SK-N-MC (cell line): ENCODE measurements at regions not wholly inside any gene's neighbourhood (a gene's known extent, or its start where the extent isn't known, plus 50 kb on each side); places are given as distances from the start of the nearest gene placed in this dataset.

Experiments
- DNase-seq: peaks from one replicate; pipeline ENCODE4 v3.0.0-alpha.2; 2011; ENCODE audit warnings: low read depth, low spot score
- H3K27ac ChIP-seq: fragments of 200-600 bp; sonication (generic); 2 replicates; pipeline ENCODE4 v1.5.1; 2016; ENCODE audit warnings: mixed run types
- H3K36me3 ChIP-seq: fragments of 200-600 bp; sonication (generic); 2 replicates; pipeline ENCODE4 v1.6.1; 2017; ENCODE audit warnings: antibody characterized with exemption, low read length, mixed read lengths; ENCODE audit not compliant: insufficient read depth
- H3K4me3 ChIP-seq: fragments of 200-600 bp; sonication (generic); 2 replicates; pipeline ENCODE4 v1.5.1; 2016
- H3K9ac ChIP-seq: fragments of 200-600 bp; sonication (generic); 2 replicates; pipeline ENCODE4 v1.8.0; 2017; ENCODE audit warnings: mixed run types, mixed read lengths; ENCODE audit not compliant: insufficient read length
- H3K9me3 ChIP-seq: fragments of 200-600 bp; sonication (generic); 2 replicates; pipeline ENCODE4 v1.6.1; 2017; ENCODE audit warnings: low read depth, mild to moderate bottlenecking, antibody characterized with exemption, low read length, moderate library complexity, mixed read lengths
- EZH2 ChIP-seq: fragments of 200-600 bp; sonication (generic); IDR thresholded peaks from one replicate; pipeline ENCODE4 v1.6.1; 2017; ENCODE audit warnings: antibody characterized with exemption
- FOXP2 ChIP-seq: optimal IDR thresholded peaks from 2 replicates; pipeline ENCODE3; 2011; ENCODE audit warnings: mild to moderate bottlenecking, moderate library complexity; ENCODE audit not compliant: insufficient read depth; ENCODE audit errors: extremely low read length, control extremely low read depth
- POLR2AphosphoS5 ChIP-seq: IDR thresholded peaks from 2 replicates; pipeline ENCODE4 v1.6.1; 2012; ENCODE audit warnings: mild to moderate bottlenecking, low read depth, low read length, borderline replicate concordance

DNA sequence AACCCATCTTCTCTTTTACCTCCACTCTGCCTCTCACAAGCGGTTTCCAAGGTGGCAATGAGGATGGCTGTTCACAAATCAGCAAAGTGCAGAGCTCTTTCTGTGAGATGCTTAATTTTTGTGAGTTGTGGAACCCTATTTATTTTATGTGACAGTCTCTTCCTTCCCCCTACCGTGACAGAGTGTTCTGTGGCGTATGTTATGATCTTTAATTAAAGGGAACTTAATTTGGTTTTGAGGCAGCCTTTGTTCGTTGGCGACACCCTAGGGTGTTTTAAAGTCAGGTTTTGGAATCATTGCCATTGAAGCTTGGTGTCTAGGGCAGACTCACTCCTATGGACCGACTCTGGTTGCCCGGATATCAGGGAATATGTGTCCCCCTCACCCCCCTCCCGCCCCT lies 83.3 kb upstream of the IRX3 start:
- H3K27ac ChIP-seq: no peak overlapping the region
- H3K36me3 ChIP-seq: no peaks in the 10 kb centered on the region
- DNase-seq: no peak
- no peaks in the 10 kb centered on the region for H3K9me3 ChIP-seq
- H3K9ac ChIP-seq: no peak overlapping the region
- TF ChIP-seq FOXP2 (no peak), EZH2 (no peak), POLR2AphosphoS5 (no peak)
- no peak overlapping the region for H3K4me3 ChIP-seq

DNA sequence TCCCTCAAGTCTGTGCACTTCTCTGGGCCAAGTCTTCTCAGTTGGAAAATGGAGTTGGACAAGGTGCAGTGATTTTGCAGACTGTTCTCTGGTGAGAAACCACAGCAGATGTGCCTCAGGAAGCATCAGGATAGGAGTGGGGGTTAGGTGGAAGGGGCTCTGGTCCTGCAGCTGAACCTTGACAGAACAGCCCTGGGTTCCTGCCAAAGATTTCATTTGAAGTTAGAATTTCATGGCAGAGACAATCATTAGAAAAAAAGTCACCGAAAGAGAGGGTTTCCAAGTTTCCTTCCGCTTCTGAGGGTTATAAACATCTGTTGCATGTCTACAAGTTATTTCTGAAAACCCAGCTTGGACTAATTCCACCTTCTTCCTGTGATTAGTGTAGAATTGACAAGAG lies 80.4 kb upstream of the IRX3 start:
- no peak overlapping the region for H3K27ac ChIP-seq
- TF ChIP-seq FOXP2 (no peak), POLR2AphosphoS5 (no peak), EZH2 (no peak)
- H3K9ac ChIP-seq: no peak overlapping the region
- DNase-seq: no peak
- H3K36me3 ChIP-seq: no peaks in the 10 kb centered on the region
- no peak overlapping the region for H3K4me3 ChIP-seq
- no peaks in the 10 kb centered on the region for H3K9me3 ChIP-seq

DNA sequence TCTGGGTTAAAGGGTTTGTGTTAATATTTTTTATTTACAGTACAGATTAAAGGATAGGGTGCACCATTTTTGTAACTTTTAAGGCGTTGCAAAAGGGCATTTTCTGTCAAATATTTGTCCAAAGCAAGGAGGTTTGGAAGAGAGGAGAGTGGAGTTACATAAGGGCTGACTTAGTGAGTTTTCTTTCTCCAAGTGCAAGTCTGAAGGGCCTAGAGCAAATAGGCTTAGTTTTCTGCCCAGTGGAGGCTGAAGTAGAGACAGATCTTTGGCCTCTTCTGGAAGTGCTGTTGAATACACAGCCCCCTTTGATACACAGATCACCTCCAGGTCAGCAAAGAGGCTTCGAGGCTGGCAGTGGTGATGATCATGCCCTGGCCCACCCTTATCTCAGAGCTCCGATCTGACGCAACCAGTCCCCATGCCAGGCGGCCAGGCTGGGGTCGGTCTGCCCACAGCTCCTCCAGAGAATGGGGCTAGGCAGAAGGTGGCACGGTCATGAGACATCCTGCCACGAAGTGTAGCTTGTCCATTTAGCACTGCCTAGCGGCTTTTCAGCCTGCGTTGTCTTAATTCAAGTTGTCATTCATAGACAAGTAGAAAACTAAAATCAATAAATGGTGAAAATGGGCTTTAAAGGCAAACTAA lies 79.5 kb upstream of the IRX3 start:
- H3K4me3 ChIP-seq: no peak overlapping the region
- H3K27ac ChIP-seq: no peak overlapping the region
- no peak for DNase-seq
- no peaks in the 10 kb centered on the region for H3K36me3 ChIP-seq
- H3K9ac ChIP-seq: no peak overlapping the region
- no peaks in the 10 kb centered on the region for H3K9me3 ChIP-seq
- TF ChIP-seq FOXP2 (no peak), EZH2 (no peak), POLR2AphosphoS5 (no peak)

DNA sequence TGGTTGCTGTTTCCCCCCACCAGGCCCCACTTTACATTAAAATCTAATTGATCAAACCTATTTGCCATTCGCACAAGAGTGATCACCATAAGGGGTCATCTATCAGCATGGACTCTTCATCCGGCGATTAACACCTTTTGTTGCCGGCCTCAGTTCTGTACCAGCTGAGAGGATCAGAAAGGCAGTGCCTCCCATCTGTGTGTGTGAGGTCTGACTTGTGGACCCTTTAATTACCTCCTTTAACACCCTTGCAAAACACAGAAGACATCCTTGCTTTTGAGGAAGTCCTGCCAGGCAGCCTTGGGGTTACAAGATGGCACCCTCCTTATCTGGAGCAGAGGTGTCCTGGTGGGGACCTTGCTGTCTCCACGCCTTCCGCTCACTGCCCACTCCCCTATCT lies 77.2 kb upstream of the IRX3 start:
- no peak overlapping the region for H3K9ac ChIP-seq
- no peak for DNase-seq
- no peaks in the 10 kb centered on the region for H3K9me3 ChIP-seq

DNA sequence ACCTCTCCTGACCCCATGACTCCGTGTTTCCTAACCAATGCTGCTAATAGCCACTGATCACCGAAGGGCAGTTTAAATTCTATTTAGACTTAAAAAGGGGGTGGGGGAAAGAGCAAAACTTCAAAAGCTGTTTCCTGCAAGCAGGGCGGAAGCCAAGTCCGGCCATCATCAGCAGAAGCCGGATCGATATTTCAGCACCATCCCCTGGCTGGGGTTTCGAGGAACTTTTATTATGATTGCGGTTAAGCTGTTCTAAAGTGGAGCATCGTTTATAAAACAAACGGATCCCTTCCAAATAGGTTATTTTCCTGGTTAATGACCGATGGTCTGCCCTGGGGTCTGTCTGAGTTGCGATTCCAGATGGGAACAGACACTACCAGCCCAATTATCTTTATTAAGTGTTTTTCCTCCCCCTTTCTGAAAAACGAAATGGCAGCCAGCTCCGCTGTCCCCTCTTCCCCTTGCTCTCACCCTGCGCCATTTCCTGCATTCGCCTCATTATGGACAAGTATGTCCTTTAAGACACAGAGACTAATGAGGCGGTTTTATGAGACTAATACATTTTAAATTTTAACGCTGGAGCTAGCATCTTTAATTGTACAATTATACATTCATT lies 76.1 kb upstream of the IRX3 start:
- no peak overlapping the region for H3K27ac ChIP-seq
- no peaks in the 10 kb centered on the region for H3K36me3 ChIP-seq
- no peak overlapping the region for H3K4me3 ChIP-seq
- no peaks in the 10 kb centered on the region for H3K9me3 ChIP-seq
- TF ChIP-seq EZH2: no peak
- no peak for TF ChIP-seq POLR2AphosphoS5
- no peak for TF ChIP-seq FOXP2
- H3K9ac ChIP-seq: no peak overlapping the region
- no peak for DNase-seq

More for the DNA sequence above, 77.2 kb upstream of the IRX3 start:
- TF ChIP-seq FOXP2: no peak
- no peak for TF ChIP-seq POLR2AphosphoS5
- no peak for TF ChIP-seq EZH2
- H3K36me3 ChIP-seq: no peaks in the 10 kb centered on the region
- no peak overlapping the region for H3K4me3 ChIP-seq
- no peak overlapping the region for H3K27ac ChIP-seq

DNA sequence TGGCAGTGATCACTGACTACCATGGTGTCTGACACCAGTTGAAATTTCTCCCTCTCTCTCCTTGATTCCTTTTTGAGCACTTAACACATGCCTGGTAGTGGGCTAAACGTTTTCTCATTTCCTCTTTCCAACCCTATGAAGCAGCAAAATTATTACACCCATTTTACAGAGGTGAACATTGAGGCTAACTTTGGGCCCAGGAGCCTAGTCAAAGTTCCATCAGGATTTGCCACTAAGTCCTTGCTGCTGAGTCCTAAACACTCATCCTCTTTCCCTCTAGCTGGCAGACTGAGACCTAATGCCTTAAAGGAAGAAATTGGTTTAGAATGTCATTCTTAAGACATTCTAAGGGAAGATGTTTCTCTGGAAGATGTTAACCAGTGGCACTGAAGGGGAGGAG lies 74.7 kb upstream of the IRX3 start:
- H3K9ac ChIP-seq: no peak overlapping the region
- no peak for DNase-seq
- no peaks in the 10 kb centered on the region for H3K9me3 ChIP-seq
- H3K36me3 ChIP-seq: no peaks in the 10 kb centered on the region
- H3K4me3 ChIP-seq: no peak overlapping the region
- TF ChIP-seq POLR2AphosphoS5: no peak
- no peak for TF ChIP-seq EZH2
- TF ChIP-seq FOXP2: no peak
- H3K27ac ChIP-seq: no peak overlapping the region

DNA sequence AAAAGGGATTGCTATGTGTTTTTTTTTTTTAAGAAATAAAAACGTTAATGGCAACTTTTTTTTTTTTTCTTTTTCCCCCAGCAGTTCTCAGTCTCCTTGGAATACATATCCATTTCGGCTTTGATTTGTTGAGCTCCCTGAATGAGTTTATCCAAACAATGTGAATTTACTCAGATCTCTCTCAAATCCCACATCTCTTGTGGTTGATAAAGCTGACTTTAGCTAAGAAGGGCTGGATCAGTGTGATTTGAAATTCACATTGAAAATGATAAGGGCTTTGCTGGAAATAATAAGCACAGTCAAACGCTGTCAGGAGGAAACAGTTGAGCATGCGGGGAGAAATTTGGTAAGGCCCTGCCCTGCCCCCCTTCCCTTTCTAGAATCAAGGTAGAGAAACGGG lies 74.1 kb upstream of the IRX3 start:
- Histone ChIP-seq H3K9me3 (no peaks in the 10 kb centered on the region), H3K27ac (no peak overlapping the region), H3K9ac (no peak overlapping the region), H3K36me3 (no peaks in the 10 kb centered on the region), H3K4me3 (no peak overlapping the region)
- TF ChIP-seq EZH2: no peak
- TF ChIP-seq FOXP2: no peak
- TF ChIP-seq POLR2AphosphoS5: no peak
- no peak for DNase-seq

DNA sequence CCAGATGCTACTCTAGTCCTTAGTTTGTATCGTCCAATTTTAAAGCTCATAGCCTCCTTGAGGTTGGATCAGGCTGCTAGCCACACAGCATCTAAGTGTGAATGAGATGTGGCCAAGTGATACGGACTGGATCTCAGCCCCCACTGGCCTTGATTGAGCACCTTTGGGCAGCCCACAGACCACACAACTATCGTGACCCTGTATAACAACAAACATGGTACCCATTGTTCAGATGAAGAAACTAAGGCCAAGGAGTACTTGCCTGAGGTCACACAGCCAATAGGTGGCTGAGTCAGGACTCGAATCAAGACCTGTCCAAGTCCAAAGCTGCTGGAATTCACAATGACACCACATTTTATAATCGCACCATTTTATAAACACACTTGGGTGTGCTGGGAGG lies 73.0 kb upstream of the IRX3 start:
- H3K9ac ChIP-seq: no peak overlapping the region
- H3K9me3 ChIP-seq: no peaks in the 10 kb centered on the region
- no peaks in the 10 kb centered on the region for H3K36me3 ChIP-seq
- no peak for DNase-seq
- no peak overlapping the region for H3K4me3 ChIP-seq
- H3K27ac ChIP-seq: no peak overlapping the region
- TF ChIP-seq EZH2 (no peak), FOXP2 (no peak), POLR2AphosphoS5 (no peak)
